ENCODE measurements at regions not wholly inside any gene's neighbourhood (a gene's known extent, or its start where the extent isn't known, plus 50 kb on each side); places are given as distances from the start of the nearest gene placed in this dataset.

- TF ChIP-seq EZH2 (IDR thresholded peaks at IDR 0.05; ENCODE audit: borderline replicate concordance, low read length): no peak
- TF ChIP-seq CTCF (IDR thresholded peaks at IDR 0.05; ENCODE audit: low read length): no peak
Observed at GRCh38 chr10:108556186-108556585, 1367.1 kb downstream of the XPNPEP1 start.

Measured in OCI-LY1 (cell line).